Kasumi-1 (cell line): ENCODE measurements at regions not wholly inside any gene's neighbourhood (a gene's known extent, or its start where the extent isn't known, plus 50 kb on each side); places are given as distances from the start of the nearest gene placed in this dataset.
"Not testable (repeated sequence)": the region's sequence is repeated elsewhere in the genome, so short reads cannot be mapped to it uniquely, and the experiment has no call there.

Experiments used
- DNase-seq, 2 experiments: peaks; one replicate each; lab custom pipeline; 2025; lab: John Stamatoyannopoulos, UW

GRCh38 chr5:58200451-58200850 lies 259.4 kb downstream of the PLK2 start:
- DNase-seq, result no peak

- no peak for DNase-seq
These were observed 260.8 kb downstream of the PLK2 start for GRCh38 chr5:58199087-58199486.

DNA sequence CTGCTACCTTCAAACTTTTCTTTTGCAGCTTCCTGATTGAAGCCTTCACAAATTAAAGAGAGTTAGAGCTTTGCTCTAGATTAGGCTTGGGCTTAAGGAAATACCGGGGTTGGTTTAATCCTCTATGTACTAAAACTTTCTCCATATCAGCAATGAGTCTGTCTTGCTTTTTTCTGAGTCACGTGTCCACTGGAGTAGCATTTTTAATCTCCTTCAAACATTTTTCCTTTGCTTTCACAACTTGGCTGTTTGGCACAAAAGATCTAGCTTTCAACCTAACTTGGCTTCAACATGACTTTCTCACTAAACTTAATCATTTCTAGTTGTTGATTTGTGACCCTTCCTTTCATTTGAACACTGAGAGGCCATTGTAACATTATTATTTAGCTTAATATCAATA lies 261.6 kb downstream of the PLK2 start:
- no peak for DNase-seq

DNA sequence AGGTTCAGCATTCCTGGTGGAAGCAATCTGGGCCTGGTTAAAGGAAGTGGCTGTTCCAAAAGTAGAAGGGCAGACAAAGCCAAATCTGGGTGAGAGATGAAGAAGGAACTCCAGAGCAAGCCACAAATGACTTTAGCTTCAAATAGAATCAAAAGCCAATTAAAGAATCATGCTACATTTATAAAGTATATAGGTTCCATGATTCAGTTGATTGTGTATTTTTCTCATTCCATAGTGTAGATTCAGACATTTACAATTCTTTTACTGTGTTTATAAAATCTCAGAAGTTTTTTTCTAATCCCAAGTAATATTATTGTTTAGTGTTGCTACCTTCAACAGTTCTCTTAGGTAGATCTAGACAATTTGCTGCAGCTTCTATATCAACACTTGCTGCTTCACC lies 262.0 kb downstream of the PLK2 start:
- DNase-seq, result no peak

DNA sequence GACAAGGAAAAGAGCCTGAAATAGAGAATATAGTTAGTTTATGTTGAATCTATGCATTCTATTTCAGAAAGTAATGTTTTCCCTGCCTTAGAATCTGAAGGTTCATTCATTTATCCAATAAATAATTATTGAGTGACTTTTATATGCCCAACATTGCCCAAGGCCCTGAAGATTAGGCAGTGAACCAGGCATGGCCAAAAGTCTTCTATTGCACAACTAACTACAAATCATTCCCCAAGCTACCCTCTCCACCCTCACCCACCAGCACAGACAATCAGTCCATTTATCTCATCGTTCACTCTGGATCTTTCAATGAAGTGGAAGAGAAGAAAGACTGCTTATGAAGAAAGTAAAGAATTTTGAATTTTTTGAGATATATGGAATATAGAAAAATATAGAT lies 268.4 kb downstream of the PLK2 start:
- DNase-seq, result no peak

DNA sequence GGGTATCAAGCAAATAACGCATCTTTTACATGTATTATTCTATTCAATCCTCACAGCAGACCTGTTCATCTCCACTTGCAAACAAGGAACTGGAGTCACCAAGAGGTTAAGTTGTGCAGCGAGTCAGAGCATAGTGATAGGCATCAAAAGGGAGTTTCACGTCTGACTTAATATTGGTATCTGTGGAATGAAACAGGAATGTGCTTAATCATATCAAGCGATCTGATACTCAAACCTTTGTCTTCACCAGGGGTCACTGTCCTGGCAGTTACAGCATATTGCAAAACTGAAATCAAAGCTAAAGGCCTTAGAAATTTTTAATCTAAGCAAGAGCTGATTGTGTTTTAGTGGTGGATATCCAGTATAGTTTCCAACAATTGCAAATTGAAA lies 271.6 kb downstream of the PLK2 start:
- DNase-seq, result no peak

DNA sequence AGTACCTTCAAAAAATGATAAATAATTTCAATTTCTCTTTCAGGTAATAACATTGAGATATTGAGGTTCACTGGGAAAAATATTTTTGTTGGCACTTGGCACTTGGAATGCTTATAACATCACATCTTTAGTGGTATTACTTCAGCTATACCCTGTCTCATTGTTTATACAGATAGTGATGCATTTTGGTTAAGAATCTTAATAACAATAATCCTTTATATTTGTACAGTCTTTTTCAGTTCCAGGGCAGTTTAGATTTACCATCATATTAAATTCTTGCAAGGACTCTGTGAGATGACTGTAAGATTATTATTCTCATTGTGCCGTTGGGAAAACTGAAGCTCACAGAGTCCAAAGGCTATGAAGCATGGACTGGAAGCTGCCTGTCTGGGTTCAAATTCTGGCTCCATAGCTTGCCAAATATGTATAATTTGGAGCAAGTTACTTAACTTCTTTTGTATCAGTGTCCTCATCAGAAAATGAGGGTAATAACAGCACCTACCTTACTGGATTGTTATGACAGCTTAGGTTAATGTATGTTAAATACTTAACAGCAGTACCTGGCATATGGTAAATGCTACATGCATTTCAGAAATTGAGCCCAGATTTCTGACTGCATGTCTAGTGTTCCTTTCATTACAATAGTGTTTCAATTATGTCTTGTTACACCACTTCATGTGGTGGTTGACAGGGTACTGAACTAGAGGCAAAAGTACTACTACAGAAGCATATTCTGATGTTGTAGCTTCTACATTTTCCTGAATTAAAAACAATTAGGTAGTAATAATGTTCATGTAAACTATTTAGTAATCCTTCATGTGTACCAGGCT lies 272.2 kb downstream of the PLK2 start:
- no peak for DNase-seq

- no peak for DNase-seq
These were observed 274.1 kb downstream of the PLK2 start for GRCh38 chr5:58185801-58186200.

GRCh38 chr5:58185397-58185796 lies 274.5 kb downstream of the PLK2 start:
- no peak for DNase-seq

- no peak for DNase-seq
These were observed 275.0 kb downstream of the PLK2 start for GRCh38 chr5:58184910-58185309.

DNA sequence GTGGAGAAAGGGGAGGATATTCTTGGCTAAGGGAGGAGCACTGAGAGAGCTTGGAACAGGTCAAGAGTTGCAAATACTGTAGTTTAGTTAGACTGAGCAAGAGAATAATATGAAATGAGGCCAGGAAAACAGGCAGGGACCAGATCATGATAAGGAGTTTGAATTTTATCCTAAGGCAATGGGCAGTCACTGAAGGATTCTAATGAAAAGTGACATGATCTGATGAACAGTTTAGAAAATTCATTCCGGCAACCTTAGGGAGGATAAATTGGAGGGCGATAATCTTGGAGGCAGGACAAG lies 276.1 kb downstream of the PLK2 start:
- DNase-seq, result no peak

DNA sequence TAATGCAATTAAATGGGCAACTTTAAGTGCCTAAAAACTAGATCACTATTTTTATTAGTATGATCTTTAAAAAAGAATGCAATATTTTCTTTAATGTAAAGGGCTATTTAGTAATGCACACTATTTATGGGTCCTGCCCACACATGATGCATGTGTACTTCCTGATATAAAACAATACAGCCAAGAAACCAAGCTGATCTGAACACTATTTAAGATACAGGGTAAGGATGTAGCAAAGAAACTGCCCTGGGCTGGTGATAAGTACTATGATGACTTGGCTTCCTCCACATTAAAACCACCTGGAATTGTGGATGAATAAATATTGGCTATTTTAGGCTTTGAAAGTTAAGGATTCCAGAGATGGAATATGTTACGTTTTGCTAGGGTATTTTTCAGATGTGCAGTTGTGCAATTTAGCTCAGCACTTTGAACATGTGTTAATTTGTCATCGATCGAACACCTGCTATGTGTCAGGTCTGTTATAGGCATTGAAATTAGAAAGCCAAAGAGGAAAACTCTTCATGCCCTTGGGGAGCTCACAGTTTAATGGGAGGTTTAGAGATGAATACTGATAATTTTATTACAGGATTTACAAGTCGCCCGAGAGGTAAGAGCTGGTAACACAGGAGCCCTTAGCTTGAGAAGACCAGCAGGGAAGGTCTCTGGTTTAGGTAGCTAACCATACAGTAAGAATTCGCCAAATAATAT lies 276.7 kb downstream of the PLK2 start:
- DNase-seq, result no peak

- DNase-seq, result no peak
These were observed 277.5 kb downstream of the PLK2 start for GRCh38 chr5:58182287-58182841.

DNA sequence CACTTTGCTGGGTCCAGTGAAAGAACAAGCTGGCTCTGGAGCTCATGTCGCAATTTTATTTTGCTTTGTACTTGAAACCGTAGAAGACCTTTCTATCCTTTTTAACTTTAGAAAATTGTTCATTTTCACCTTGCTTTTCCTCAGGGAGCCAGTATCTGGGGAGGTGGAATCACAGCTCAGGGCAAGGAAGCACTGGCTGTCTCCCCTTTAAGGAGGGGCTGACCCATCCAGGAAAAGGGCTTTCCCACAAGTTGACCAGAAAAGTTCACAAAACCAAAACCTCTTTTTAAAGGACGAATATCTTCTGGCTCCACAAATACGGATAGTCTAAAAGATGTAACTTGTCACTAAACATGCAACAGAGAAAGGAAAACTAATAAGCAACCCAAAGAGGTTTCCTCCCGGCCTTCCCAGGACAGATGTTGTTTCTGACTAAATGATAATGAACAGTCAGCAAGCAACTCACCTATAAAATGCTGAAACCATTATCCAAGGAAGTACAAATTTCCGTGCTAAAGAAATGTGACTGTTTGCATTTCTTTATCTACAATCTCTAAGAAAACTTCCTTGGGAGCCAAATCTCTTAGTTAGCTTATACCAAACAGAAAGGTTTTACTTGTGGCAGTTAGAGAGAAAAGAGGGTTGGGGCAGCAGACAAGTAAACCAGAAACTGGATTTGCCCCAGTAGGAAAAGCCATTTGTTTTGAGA lies 278.2 kb downstream of the PLK2 start:
- no peak for DNase-seq

DNA sequence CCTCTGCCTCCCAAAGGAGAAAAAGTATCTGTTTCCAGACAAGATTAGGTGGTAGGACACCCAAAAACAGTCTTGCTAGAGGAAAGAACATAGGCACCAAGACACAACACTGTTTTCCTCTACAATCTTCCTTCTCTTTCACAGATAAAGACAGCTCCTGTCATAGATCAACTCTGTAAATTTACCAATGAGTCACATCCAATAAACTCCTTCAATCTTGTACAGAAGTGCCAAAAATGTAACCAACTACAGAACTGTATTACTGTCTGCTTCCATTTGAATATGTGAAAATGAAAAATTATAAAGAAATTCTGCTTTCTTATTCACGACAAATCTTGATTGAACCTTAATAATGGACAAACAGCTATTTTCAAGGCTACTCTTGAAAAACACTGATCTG lies 286.9 kb downstream of the PLK2 start:
- no peak for DNase-seq

DNA sequence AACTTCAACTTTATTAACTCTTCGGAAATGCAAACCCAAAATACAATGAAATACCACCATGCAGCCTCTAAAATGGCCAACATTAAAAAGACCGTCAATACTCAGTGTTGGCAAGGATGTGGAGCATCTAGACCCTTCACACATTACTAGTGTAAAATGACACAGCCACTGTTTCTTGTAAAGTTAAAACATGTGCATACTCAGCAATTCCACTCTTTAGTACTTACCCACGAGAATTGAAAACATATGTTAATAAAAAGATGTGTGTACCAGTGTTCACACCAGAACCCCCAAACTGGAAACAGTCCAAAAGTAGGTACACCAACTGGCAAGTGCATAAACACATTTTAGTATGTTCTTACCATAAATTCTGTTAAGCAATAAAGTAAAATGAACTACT lies 294.7 kb downstream of the PLK2 start:
- DNase-seq, result no peak

DNA sequence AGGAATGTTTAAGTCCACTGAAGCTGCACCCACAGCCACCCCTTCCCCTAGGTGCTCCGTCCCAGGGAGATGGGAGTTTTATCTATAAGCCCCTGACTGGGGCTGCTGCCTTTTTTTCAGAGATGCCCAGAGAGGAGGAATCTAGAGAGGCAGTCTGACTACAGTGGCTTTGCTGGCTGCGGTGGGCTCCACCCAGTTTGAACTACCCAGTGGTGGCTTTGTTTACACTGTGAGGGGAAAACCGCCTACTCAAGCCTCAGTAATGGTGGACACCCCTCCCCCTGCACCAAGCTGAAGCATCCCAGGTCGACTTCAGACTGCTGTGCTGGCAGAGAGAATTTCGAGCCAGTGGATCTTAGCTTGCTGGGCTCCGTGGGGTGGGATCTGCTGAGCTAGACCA lies 298.0 kb downstream of the PLK2 start:
- DNase-seq, result not testable (repeated sequence)

DNA sequence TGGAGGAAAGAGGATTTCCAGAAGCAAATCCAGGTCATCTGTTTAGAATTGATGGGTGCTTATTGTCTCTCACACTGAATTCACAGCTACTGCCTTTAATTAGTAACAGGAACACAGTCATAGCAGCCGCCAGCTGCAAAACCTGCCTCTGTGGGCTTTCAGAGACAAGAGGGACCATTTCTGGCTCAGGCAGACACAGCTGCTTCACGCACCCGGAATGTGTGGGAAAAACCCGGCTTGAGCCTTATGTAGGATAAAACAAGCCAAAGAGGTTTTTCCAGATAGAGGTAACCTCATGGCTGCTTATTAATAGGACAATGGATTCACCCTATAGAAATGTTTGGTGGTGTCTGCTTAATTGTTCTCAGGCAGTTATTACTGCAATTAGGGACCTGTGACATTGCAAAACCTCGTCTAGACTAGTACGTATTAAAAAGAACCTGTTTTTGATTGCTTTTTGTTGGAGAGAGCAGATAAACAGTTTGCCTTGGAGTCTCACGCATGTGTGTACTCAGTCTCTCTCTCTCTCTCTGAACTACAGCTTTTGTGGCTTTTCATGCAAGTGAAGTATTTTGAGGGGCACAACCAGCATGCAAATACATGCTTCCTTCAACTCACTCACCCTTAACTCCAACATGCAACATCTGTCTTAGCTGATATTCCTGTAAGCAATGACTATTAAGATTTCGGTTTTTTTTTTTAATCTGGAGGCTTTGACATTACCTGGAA lies 302.7 kb downstream of the PLK2 start:
- DNase-seq, result no peak

GRCh38 chr5:58156361-58156760 lies 303.5 kb downstream of the PLK2 start:
- no peak for DNase-seq

DNA sequence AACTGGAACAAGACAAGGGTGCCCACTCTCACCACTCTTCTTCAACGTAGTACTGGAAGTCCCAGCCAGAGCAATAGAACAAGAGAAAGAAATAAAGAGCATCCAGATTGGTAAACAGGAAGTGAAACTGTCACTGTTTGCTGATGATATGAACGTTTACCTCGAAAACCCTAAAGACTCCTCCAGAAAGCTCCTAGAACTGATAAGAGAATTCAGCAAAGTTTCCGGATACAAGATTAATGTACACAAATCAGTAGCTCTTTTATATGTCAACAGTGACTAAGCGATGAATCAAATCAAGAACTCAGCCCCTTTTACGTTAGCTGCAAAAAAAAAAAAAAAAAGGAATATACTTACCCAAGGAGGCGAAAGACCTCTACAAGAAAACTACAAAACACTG lies 306.6 kb downstream of the PLK2 start:
- DNase-seq, result no peak

DNA sequence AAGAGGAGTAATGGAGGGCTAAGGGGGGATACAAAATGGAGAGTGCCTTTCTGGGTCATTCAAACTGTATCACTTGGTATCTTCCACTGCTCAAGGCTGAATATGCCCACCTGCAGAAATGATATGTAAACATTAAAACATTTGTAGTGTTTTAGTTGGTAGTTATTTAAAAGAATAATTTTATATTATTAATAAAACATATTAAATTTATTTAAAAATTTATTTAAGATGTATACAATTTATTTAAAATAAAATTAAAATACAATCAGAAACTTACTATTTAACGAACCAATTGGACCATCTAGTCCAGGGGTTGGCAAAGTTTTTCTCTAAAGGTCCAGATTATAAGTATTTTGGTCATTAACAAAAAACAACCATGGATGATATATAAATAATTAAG lies 308.5 kb downstream of the PLK2 start:
- DNase-seq, result no peak

DNA sequence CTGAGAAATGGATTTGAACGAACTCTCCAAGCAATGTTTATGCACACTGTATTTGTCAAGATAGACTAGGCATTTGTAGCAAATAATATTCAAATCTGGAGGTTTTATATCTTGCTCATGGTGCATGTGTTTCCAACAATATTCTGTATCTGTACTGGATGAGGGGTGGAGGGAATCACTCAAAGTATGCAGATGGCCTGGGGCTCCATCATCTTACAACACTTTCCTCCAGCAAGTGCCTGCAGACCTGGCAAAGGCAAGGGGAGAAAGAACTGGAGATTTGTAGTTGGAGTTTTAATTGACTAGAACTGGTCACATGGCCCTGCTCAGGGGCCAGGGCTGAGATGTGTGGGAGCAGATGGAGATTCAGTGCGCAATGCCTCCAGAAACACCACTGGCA lies 309.0 kb downstream of the PLK2 start:
- DNase-seq, result no peak
